ENCODE measurements at regions not wholly inside any gene's neighbourhood (a gene's known extent, or its start where the extent isn't known, plus 50 kb on each side); places are given as distances from the start of the nearest gene placed in this dataset.
"Not testable (repeated sequence)": the region's sequence is repeated elsewhere in the genome, so short reads cannot be mapped to it uniquely, and the experiment has no call there.

DNA sequence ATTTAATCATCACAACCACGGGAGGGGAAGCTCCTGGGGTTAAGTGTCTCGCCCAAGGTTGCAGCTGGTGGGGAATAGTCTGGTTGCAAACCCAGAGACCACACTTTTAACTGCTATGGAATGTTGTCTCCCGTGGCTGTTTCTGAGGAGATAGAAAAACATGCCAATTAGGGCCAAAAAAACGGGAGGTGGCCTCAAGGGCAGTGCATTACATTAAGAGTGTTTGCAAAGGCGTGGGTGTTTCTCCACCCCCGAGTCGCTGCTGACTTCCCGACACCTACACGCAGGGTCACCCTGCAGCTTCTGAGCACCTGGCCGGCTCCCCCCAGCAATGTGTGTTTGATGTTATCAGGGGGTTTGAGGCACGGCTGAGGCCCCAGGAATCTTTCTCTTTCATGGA lies 116.1 kb downstream of the NPIPA7 start:
- not testable (repeated sequence) for H3F3A ChIP-seq (ENCODE audit: insufficient read depth); H3K79me2 ChIP-seq (ENCODE audit: insufficient read depth, low read length); H3K4me3 ChIP-seq (ENCODE audit: insufficient read depth, low read length, poor library complexity, severe bottlenecking); H3K9ac ChIP-seq (ENCODE audit: low read length); H3K27me3 ChIP-seq (ENCODE audit: low read length); H3K36me3 ChIP-seq (ENCODE audit: low read length); H3K9me3 ChIP-seq (ENCODE audit: insufficient read depth, low read length); H3K4me2 ChIP-seq (ENCODE audit: low read depth, low read length, poor library complexity, severe bottlenecking); H2AFZ ChIP-seq (ENCODE audit: low read depth, low read length, severe bottlenecking); H3K27ac ChIP-seq (ENCODE audit: low read depth, low read length); H4K20me1 ChIP-seq (ENCODE audit: low read depth, low read length); H3K9me2 ChIP-seq (replicated peaks; ENCODE audit: insufficient read depth, low read length)

DNA sequence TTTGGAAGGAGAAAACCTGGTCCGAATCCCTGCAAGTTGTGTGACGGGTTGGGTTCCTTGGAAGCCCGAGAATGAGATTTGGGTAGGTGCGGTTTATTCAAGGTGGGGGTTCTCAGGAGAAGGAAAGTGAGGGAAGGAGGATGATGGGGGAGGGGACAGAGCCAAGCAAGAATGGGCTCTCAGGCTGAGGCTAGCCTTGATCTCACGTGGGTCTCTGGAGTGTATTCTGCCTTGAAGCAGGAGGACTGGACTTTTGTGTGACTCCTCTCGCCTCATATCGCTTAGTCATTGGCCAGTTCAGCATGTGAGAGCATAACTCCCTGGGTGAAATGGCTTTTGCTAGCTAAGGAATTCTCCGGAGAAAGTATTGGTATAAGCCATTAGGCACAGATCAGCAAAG lies 120.9 kb downstream of the NPIPA7 start:
- not testable (repeated sequence) for H3K4me2 ChIP-seq (ENCODE audit: low read depth, low read length, poor library complexity, severe bottlenecking); H3F3A ChIP-seq (ENCODE audit: insufficient read depth); H3K9me2 ChIP-seq (replicated peaks; ENCODE audit: insufficient read depth, low read length); H2AFZ ChIP-seq (ENCODE audit: low read depth, low read length, severe bottlenecking); H3K27me3 ChIP-seq (ENCODE audit: low read length); H3K9ac ChIP-seq (ENCODE audit: low read length); H4K20me1 ChIP-seq (ENCODE audit: low read depth, low read length); H3K36me3 ChIP-seq (ENCODE audit: low read length); H3K9me3 ChIP-seq (ENCODE audit: insufficient read depth, low read length); H3K27ac ChIP-seq (ENCODE audit: low read depth, low read length); H3K4me3 ChIP-seq (ENCODE audit: insufficient read depth, low read length, poor library complexity, severe bottlenecking); H3K79me2 ChIP-seq (ENCODE audit: insufficient read depth, low read length)

DNA sequence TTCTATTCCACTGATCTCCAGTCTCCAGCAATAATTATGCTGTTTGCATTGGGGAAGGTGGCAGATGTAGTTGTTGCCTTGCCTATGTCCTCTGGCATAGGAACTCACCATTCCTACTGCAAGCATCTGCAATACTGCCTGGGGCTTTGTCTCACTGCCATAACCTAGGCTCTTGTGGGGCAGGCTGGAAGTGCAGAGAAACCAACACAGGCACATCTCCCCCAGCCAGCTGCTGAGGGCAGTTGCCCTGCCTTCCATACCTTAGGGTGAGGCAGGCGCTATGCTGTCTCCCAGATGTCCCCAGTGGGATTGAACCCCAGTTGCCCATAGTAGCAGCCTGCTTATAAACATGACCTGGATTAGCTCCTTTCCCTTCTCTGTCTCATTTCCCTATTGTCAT lies 128.1 kb downstream of the NPIPA7 start:
- H3K36me3 ChIP-seq (ENCODE audit: low read length); H3K27me3 ChIP-seq (ENCODE audit: low read length); H3F3A ChIP-seq (ENCODE audit: insufficient read depth); H3K79me2 ChIP-seq (ENCODE audit: insufficient read depth, low read length); H3K4me2 ChIP-seq (ENCODE audit: low read depth, low read length, poor library complexity, severe bottlenecking); H4K20me1 ChIP-seq (ENCODE audit: low read depth, low read length); H3K9me3 ChIP-seq (ENCODE audit: insufficient read depth, low read length); H3K9me2 ChIP-seq (replicated peaks; ENCODE audit: insufficient read depth, low read length); H2AFZ ChIP-seq (ENCODE audit: low read depth, low read length, severe bottlenecking); H3K4me3 ChIP-seq (ENCODE audit: insufficient read depth, low read length, poor library complexity, severe bottlenecking); H3K27ac ChIP-seq (ENCODE audit: low read depth, low read length); H3K9ac ChIP-seq (ENCODE audit: low read length): not testable (repeated sequence)

DNA sequence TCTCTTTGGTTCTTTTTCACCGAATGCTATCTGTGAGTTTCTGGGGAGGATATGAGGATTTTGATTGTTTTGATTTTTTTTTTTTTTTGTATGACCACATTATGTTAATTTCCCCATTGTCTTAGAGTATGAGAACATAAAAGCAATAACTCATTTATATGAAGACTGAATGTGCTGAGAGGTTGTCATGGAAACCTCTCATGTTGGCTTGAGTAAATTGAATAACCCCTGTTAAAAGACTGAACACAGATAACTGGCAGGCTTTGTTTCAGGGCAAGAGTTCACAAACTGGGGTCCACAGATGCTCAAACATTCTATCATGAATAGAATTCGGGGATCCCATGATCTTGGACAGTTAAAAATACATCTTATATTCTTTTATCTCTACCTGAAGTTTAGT lies 129.4 kb downstream of the NPIPA7 start:
- H3K9me3 ChIP-seq (ENCODE audit: insufficient read depth, low read length); H3K27ac ChIP-seq (ENCODE audit: low read depth, low read length); H3K9me2 ChIP-seq (replicated peaks; ENCODE audit: insufficient read depth, low read length); H3K36me3 ChIP-seq (ENCODE audit: low read length); H3F3A ChIP-seq (ENCODE audit: insufficient read depth); H3K4me3 ChIP-seq (ENCODE audit: insufficient read depth, low read length, poor library complexity, severe bottlenecking); H2AFZ ChIP-seq (ENCODE audit: low read depth, low read length, severe bottlenecking); H3K27me3 ChIP-seq (ENCODE audit: low read length); H3K79me2 ChIP-seq (ENCODE audit: insufficient read depth, low read length); H3K4me2 ChIP-seq (ENCODE audit: low read depth, low read length, poor library complexity, severe bottlenecking); H4K20me1 ChIP-seq (ENCODE audit: low read depth, low read length); H3K9ac ChIP-seq (ENCODE audit: low read length): not testable (repeated sequence)

DNA sequence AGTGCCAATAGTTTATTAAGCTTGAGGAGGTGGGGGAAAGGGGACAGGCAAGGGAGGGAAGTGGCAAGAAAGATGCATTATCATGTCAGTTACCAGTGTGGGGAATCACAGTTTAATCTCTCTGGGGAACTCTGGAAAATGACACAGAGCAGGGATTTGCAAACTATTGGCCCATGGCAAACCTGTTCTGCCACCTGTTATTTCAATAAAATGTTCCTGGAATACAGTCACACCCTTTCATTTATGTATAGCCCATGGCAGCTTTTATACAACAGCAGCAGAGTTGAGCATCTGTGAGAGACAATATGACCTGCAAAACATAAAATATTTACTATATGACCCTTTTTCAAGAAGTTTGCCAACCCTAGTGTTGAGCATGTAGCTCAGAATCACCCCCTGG lies 140.5 kb downstream of the NPIPA7 start:
- H3K9me2 ChIP-seq (replicated peaks; ENCODE audit: insufficient read depth, low read length); H3K36me3 ChIP-seq (ENCODE audit: low read length); H3K27ac ChIP-seq (ENCODE audit: low read depth, low read length); H3K4me2 ChIP-seq (ENCODE audit: low read depth, low read length, poor library complexity, severe bottlenecking); H3K4me3 ChIP-seq (ENCODE audit: insufficient read depth, low read length, poor library complexity, severe bottlenecking); H4K20me1 ChIP-seq (ENCODE audit: low read depth, low read length); H3K27me3 ChIP-seq (ENCODE audit: low read length); H3K9ac ChIP-seq (ENCODE audit: low read length); H2AFZ ChIP-seq (ENCODE audit: low read depth, low read length, severe bottlenecking); H3K9me3 ChIP-seq (ENCODE audit: insufficient read depth, low read length); H3F3A ChIP-seq (ENCODE audit: insufficient read depth); H3K79me2 ChIP-seq (ENCODE audit: insufficient read depth, low read length): not testable (repeated sequence)

DNA sequence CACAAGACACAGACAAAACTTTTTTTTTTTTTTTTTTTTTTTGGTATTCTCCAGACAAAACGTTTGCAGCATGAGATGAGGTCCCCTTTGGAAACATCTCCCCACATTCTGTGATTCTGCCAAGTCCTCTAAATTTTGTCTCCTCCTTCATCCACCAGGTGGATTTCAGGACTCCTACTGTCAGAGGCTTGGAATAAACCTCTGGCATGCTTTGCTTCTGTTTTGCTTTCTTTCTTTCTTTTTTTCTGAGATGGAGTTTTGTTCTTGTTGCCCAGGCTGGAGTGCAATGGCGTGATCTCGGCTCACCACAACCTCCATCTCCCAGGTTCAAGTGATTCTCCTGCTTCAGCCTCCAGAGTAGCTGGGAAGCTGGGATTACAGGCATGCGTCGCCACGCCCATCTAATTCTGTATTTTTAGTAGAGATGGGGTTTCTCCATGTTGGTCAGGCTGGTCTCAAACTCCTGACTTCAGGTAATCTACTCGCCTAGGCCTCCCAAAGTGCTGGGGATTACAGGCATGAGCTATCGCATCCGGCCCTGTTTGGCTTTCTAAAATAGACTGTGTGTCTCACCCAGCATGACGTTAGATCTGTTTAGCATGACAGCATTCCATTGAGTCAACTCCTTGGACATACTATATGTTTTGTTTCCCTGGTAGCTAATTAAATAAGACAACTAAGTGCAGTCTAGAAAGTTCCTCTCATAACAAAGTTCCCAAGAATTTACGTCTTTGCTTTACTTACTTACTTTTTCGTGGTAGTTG lies 142.5 kb downstream of the NPIPA7 start:
- not testable (repeated sequence) for H2AFZ ChIP-seq (ENCODE audit: low read depth, low read length, severe bottlenecking); H3K4me2 ChIP-seq (ENCODE audit: low read depth, low read length, poor library complexity, severe bottlenecking); H4K20me1 ChIP-seq (ENCODE audit: low read depth, low read length); H3K4me3 ChIP-seq (ENCODE audit: insufficient read depth, low read length, poor library complexity, severe bottlenecking); H3K9ac ChIP-seq (ENCODE audit: low read length); H3K79me2 ChIP-seq (ENCODE audit: insufficient read depth, low read length); H3K36me3 ChIP-seq (ENCODE audit: low read length); H3K9me3 ChIP-seq (ENCODE audit: insufficient read depth, low read length); H3K27ac ChIP-seq (ENCODE audit: low read depth, low read length); H3K27me3 ChIP-seq (ENCODE audit: low read length); H3F3A ChIP-seq (ENCODE audit: insufficient read depth); H3K9me2 ChIP-seq (replicated peaks; ENCODE audit: insufficient read depth, low read length)

DNA sequence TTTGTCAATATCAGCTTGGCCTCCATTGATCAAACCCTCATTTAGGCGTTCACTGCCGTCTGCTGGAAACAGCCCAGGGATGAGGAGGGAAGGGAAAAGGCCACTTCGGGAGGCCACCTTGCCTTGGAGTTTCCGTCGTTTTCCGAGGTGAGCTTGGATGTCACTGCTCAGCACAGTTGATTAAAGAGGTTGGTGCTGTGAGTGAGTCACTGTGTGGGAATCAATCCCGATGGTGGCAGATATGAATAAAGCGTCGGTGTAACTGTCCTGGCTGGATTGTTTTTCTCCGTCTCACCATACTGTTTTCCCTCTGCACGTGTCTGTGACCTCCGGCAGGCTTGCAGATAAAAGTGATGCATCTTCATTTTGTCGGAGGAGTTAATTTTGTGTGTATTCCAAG lies 148.1 kb downstream of the NPIPA7 start:
- not testable (repeated sequence) for H3K9me3 ChIP-seq (ENCODE audit: insufficient read depth, low read length); H3K9me2 ChIP-seq (replicated peaks; ENCODE audit: insufficient read depth, low read length); H3K27me3 ChIP-seq (ENCODE audit: low read length); H3K9ac ChIP-seq (ENCODE audit: low read length); H3K79me2 ChIP-seq (ENCODE audit: insufficient read depth, low read length); H3F3A ChIP-seq (ENCODE audit: insufficient read depth); H4K20me1 ChIP-seq (ENCODE audit: low read depth, low read length); H3K27ac ChIP-seq (ENCODE audit: low read depth, low read length); H3K4me3 ChIP-seq (ENCODE audit: insufficient read depth, low read length, poor library complexity, severe bottlenecking); H3K36me3 ChIP-seq (ENCODE audit: low read length); H2AFZ ChIP-seq (ENCODE audit: low read depth, low read length, severe bottlenecking); H3K4me2 ChIP-seq (ENCODE audit: low read depth, low read length, poor library complexity, severe bottlenecking)

DNA sequence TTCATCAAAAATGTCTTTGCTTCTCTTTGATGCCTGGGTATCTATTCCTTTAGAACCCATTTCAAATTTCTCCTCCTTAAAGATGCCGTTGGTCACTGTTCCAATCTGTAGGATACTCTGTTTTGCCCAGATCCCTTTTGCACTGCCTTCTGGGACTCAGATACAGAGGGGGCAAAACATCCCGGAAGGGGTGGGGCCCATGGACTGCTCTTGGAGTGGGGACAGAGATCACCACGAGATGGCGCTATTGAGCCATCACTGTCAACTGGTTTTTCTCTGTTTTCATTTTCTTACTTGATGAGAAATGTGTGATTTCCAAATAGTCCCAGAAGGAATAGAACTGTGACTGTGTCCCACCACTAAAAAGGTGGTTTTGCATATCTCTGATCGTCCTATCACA lies 151.8 kb downstream of the NPIPA7 start:
- not testable (repeated sequence) for H3K79me2 ChIP-seq (ENCODE audit: insufficient read depth, low read length); H3K9me3 ChIP-seq (ENCODE audit: insufficient read depth, low read length); H3K36me3 ChIP-seq (ENCODE audit: low read length); H2AFZ ChIP-seq (ENCODE audit: low read depth, low read length, severe bottlenecking); H3K9me2 ChIP-seq (replicated peaks; ENCODE audit: insufficient read depth, low read length); H4K20me1 ChIP-seq (ENCODE audit: low read depth, low read length); H3K27me3 ChIP-seq (ENCODE audit: low read length); H3K27ac ChIP-seq (ENCODE audit: low read depth, low read length); H3K9ac ChIP-seq (ENCODE audit: low read length); H3K4me3 ChIP-seq (ENCODE audit: insufficient read depth, low read length, poor library complexity, severe bottlenecking); H3K4me2 ChIP-seq (ENCODE audit: low read depth, low read length, poor library complexity, severe bottlenecking); H3F3A ChIP-seq (ENCODE audit: insufficient read depth)

Data from SU-DHL-6 (cell line).